ENCODE measurements at regions not wholly inside any gene's neighbourhood (a gene's known extent, or its start where the extent isn't known, plus 50 kb on each side); places are given as distances from the start of the nearest gene placed in this dataset.

DNA sequence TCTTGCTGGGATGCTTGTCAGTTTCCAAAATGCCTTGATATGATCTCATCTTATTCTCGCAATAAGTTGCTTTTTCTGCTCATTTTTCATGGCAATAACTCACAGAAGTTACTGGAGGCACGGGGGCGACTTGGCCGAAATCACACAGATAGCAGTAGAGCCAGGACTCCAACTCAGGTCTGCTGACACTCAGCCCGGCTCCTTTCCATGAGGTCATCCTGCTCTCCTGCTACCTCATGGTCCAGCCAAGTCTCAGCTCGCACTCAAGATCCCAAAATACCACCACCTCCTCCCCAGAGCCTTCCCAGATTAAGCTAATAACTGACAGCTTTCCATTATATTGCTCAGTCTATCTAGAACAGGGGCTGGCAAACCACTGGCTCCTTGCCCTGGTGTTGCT is 269.5 kb downstream of the MAP2K4 start:
- TF ChIP-seq, protein P1, sequence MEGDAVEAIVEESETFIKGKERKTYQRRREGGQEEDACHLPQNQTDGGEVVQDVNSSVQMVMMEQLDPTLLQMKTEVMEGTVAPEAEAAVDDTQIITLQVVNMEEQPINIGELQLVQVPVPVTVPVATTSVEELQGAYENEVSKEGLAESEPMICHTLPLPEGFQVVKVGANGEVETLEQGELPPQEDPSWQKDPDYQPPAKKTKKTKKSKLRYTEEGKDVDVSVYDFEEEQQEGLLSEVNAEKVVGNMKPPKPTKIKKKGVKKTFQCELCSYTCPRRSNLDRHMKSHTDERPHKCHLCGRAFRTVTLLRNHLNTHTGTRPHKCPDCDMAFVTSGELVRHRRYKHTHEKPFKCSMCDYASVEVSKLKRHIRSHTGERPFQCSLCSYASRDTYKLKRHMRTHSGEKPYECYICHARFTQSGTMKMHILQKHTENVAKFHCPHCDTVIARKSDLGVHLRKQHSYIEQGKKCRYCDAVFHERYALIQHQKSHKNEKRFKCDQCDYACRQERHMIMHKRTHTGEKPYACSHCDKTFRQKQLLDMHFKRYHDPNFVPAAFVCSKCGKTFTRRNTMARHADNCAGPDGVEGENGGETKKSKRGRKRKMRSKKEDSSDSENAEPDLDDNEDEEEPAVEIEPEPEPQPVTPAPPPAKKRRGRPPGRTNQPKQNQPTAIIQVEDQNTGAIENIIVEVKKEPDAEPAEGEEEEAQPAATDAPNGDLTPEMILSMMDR (IDR thresholded peaks at IDR 0.05), result no peak
- TF ChIP-seq POLR2A (IDR thresholded peaks at IDR 0.05), result no peak
